Vagina (tissue), 2 donors: ENCODE measurements at regions not wholly inside any gene's neighbourhood (a gene's known extent, or its start where the extent isn't known, plus 50 kb on each side); places are given as distances from the start of the nearest gene placed in this dataset.
"Not testable (repeated sequence)": the region's sequence is repeated elsewhere in the genome, so short reads cannot be mapped to it uniquely, and the experiment has no call there.

Source experiments
- POLR2A ChIP-seq, 2 donors: fragments of 450-650 bp; IDR thresholded peaks; one replicate each; pipeline ENCODE4 v1.6.1; 2017; ENCODE audit warnings: antibody characterized with exemption in 2 of 2, mild to moderate bottlenecking in 2 of 2, moderate library complexity in 2 of 2
- TF ChIP-seq, protein P1 (sequence below), 3 experiments: fragments of 450-650 bp in 2 of 3; fragments of 200-600 bp in 1 of 3; sonication (generic) in 1 of 3; IDR thresholded peaks; one replicate each; pipeline ENCODE4 v1.5.1; 2017 to 2019; ENCODE audit warnings: antibody characterized with exemption in 3 of 3, mild to moderate bottlenecking in 2 of 3, moderate library complexity in 2 of 3

DNA sequence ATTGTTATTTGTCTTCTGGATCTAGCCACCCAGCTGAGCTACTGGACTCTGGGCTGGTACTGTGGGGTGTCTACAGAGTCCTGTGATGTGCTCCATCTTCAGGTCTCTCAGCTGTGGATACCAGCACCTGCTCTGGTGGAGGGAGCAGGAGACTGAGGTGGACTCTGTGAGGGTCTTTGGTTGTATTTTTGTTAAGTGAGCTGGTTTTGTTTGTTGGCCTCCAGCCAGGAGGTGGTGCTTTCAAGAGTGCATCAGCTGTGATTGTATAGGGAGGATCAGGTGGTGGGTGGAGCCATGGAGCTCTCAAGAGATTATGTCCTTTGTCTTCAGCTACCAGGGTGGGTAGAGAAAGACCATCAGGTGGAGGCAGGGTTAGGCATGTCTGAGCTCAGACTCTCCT is 56.8 kb upstream of the ARHGEF7 start:
- TF ChIP-seq, protein P1, sequence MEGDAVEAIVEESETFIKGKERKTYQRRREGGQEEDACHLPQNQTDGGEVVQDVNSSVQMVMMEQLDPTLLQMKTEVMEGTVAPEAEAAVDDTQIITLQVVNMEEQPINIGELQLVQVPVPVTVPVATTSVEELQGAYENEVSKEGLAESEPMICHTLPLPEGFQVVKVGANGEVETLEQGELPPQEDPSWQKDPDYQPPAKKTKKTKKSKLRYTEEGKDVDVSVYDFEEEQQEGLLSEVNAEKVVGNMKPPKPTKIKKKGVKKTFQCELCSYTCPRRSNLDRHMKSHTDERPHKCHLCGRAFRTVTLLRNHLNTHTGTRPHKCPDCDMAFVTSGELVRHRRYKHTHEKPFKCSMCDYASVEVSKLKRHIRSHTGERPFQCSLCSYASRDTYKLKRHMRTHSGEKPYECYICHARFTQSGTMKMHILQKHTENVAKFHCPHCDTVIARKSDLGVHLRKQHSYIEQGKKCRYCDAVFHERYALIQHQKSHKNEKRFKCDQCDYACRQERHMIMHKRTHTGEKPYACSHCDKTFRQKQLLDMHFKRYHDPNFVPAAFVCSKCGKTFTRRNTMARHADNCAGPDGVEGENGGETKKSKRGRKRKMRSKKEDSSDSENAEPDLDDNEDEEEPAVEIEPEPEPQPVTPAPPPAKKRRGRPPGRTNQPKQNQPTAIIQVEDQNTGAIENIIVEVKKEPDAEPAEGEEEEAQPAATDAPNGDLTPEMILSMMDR (IDR thresholded peaks at IDR 0.05) = not testable (repeated sequence)
- TF ChIP-seq POLR2A (IDR thresholded peaks at IDR 0.05) = not testable (repeated sequence)
